Activated B cell treated with CpG ODN at 0.5 μM for 24 hours (primary cell): ENCODE measurements at regions not wholly inside any gene's neighbourhood (a gene's known extent, or its start where the extent isn't known, plus 50 kb on each side); places are given as distances from the start of the nearest gene placed in this dataset.

Source experiments
- ATAC-seq: fragments of 200-7000 bp; cut with Tn5 transposase; one replicate; pipeline ENCODE4 v1.10.0; 2021; ENCODE audit warnings: low read depth, mild to moderate bottlenecking, moderate library complexity
- CTCF ChIA-PET: fragments of 350-600 bp; sonication (Branson Sonifier 250); formaldehyde crosslinking; loops from one replicate; lab custom pipeline; 2021; ENCODE audit warnings: antibody characterized with exemption; lab: Charles Lee
- POLR2A ChIA-PET: fragments of 350-600 bp; sonication (Branson Sonifier 250); formaldehyde crosslinking; loops from one replicate; lab custom pipeline; 2021; ENCODE audit warnings: antibody characterized with exemption; lab: Charles Lee
- DNase-seq: peaks from one replicate; pipeline ENCODE4 v3.0.0; 2022
- H3K27ac Mint-ChIP-seq: one replicate; pipeline ENCODE4 v1.8.0; 2020; ENCODE audit warnings: mixed read lengths
- H3K27me3 Mint-ChIP-seq: one replicate; pipeline ENCODE4 v1.8.0; 2021; ENCODE audit warnings: mixed read lengths
- H3K36me3 Mint-ChIP-seq: one replicate; pipeline ENCODE4 v1.8.0; 2021; ENCODE audit warnings: low read depth, mixed read lengths
- H3K4me1 Mint-ChIP-seq: one replicate; pipeline ENCODE4 v1.8.0; 2021; ENCODE audit warnings: mixed read lengths
- H3K4me3 Mint-ChIP-seq: one replicate; pipeline ENCODE4 v1.8.0; 2020; ENCODE audit warnings: mild to moderate bottlenecking, mixed read lengths
- H3K9me3 Mint-ChIP-seq: one replicate; pipeline ENCODE4 v1.8.0; 2020; ENCODE audit warnings: mixed read lengths
- CTCF ChIP-seq: fragments of 200-600 bp; IDR thresholded peaks from one replicate; pipeline ENCODE4 v1.8.0; 2022; ENCODE audit warnings: antibody characterized with exemption, mild to moderate bottlenecking
- intact Hi-C: fragments of 100-400 bp; cut with micrococcal nuclease; formaldehyde crosslinking; loops from one replicate; pipeline ENCODE4 v1.15.1; 2024

GRCh38 chr12:16730772-16731171 is 124.8 kb upstream of the LMO3 start:
- intact Hi-C loops = no loop called here
- H3K27me3 Mint-ChIP-seq = no peaks in the 10 kb centered on the region
- no peak for TF ChIP-seq CTCF
- no peaks in the 10 kb centered on the region for H3K4me1 Mint-ChIP-seq
- DNase-seq = no peak
- H3K4me3 Mint-ChIP-seq = no peak overlapping the region
- ATAC-seq = no peak
- H3K27ac Mint-ChIP-seq = no peak overlapping the region
- H3K9me3 Mint-ChIP-seq = no peaks in the 10 kb centered on the region
- H3K36me3 Mint-ChIP-seq = no peaks in the 10 kb centered on the region
- CTCF ChIA-PET = no interaction called here
- POLR2A ChIA-PET = no interaction called here

GRCh38 chr12:16726879-16727278 is 120.9 kb upstream of the LMO3 start:
- Mint-ChIP-seq H3K27ac (no peak overlapping the region), H3K27me3 (no peaks in the 10 kb centered on the region), H3K9me3 (no peaks in the 10 kb centered on the region), H3K4me3 (no peak overlapping the region), H3K36me3 (no peaks in the 10 kb centered on the region), H3K4me1 (no peaks in the 10 kb centered on the region)
- ChIA-PET CTCF (no interaction called here), POLR2A (no interaction called here)
- intact Hi-C loops = no loop called here
- TF ChIP-seq CTCF = no peak
- ATAC-seq (no peak), DNase-seq (no peak)

GRCh38 chr12:16719713-16720416 is 113.9 kb upstream of the LMO3 start:
- Mint-ChIP-seq H3K4me3 (no peak overlapping the region), H3K27ac (no peak overlapping the region), H3K9me3 (no peaks in the 10 kb centered on the region), H3K36me3 (no peaks in the 10 kb centered on the region), H3K27me3 (no peaks in the 10 kb centered on the region), H3K4me1 (no peaks in the 10 kb centered on the region)
- no peak for ATAC-seq
- ChIA-PET POLR2A (no interaction called here), CTCF (no interaction called here)
- DNase-seq = no peak
- no peak for TF ChIP-seq CTCF
- intact Hi-C loops = no loop called here

- no peak for TF ChIP-seq CTCF
- no peaks in the 10 kb centered on the region for H3K27me3 Mint-ChIP-seq
- no peak overlapping the region for H3K27ac Mint-ChIP-seq
- intact Hi-C loops = no loop called here
- ChIA-PET POLR2A (no interaction called here), CTCF (no interaction called here)
- DNase-seq (no peak), ATAC-seq (no peak)
- H3K4me3 Mint-ChIP-seq = no peak overlapping the region
- H3K9me3 Mint-ChIP-seq = peaks cover 2% of the 10 kb centered on the region
- H3K36me3 Mint-ChIP-seq = no peaks in the 10 kb centered on the region
- H3K4me1 Mint-ChIP-seq = no peaks in the 10 kb centered on the region
These were observed 111.0 kb upstream of the LMO3 start for GRCh38 chr12:16716928-16717327.

- no peak for ATAC-seq
- Mint-ChIP-seq H3K9me3 (peaks cover 12% of the 10 kb centered on the region), H3K4me3 (no peak overlapping the region), H3K4me1 (no peaks in the 10 kb centered on the region), H3K27ac (no peak overlapping the region), H3K36me3 (no peaks in the 10 kb centered on the region), H3K27me3 (no peaks in the 10 kb centered on the region)
- ChIA-PET CTCF (no interaction called here), POLR2A (no interaction called here)
- DNase-seq = no peak
- intact Hi-C loops = no loop called here
- TF ChIP-seq CTCF = no peak
These were observed 86.1 kb upstream of the LMO3 start for GRCh38 chr12:16692099-16692498.
